DMS153 treated with DMSO at 0.1 percent for 48 hours (cell line): ENCODE measurements at regions not wholly inside any gene's neighbourhood (a gene's known extent, or its start where the extent isn't known, plus 50 kb on each side); places are given as distances from the start of the nearest gene placed in this dataset.
"Not testable (repeated sequence)": the region's sequence is repeated elsewhere in the genome, so short reads cannot be mapped to it uniquely, and the experiment has no call there.

ENCODE experiments used
- DNase-seq: peaks from one replicate; lab custom pipeline; 2025; ENCODE audit not compliant: unreplicated experiment; lab: John Stamatoyannopoulos, UW

DNA sequence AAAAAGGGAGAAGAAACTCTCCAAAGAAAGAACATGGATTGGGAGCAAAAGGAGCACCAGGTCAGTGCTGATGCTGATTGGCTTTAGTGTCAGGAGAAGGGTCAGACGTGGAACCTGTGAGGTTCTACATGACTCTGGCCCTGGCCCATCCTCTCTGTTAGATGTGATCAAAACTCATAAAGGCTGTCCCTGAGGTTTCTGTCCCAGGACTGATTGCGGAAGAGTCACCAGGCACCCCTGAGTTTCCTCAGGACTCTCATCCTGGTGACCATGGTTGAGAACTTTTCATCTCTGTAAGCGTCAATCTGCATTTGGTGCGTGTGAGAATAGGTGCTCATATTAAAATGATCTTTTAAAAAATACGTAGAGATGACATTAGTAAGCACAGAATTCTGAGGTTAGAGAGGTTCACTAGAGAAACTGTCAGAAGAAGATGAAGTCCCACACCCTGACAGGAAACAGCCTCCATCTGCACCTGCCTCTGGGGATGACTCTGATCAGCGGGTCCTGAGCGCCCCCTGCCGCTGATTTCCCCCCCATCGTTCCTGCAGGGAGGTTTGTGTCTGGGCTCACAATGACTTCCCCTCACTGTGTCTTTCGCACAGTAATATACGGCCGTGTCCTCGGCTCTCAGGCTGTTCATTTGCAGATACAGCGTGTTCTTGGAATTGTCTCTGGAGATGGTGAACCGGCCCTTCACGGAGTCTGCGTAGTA lies 741.8 kb downstream of the TMEM121 start:
- DNase-seq: no peak

- DNase-seq: no peak
Measured at GRCh38 chr14:106269029-106269428, 742.6 kb downstream of the TMEM121 start.

GRCh38 chr14:106269451-106270204 lies 743.2 kb downstream of the TMEM121 start:
- no peak for DNase-seq

DNA sequence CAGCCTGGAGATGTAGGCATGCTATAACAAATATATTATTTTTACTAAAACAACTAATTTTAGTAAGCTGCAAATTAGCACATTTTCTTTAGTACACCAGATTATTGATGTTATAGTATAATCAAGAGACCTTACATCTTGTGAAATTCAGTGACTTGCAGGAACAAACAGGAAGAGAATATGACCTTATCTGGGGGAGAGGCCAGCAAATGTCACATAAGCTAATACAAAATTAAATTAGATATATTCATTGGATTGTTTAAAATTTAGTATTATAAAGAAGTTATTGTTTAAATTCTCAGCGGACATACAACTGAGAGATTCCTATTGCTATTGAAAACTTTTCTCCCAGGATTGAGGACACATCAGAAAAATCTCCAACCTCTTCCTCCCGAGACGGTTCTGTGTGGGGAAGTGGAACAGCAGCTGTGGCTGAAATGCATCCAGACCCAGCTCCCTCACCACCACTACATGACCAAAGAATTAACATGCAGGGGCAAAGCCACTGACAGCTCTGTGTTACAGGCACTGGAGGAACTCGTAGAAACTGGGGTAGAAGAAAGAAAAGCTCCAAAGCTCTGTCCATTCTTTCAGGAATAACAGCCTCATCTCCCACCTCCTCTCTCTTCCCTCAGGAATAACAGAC lies 744.2 kb downstream of the TMEM121 start:
- DNase-seq: not testable (repeated sequence)

GRCh38 chr14:106276326-106277267 lies 750.2 kb downstream of the TMEM121 start:
- no peak for DNase-seq

GRCh38 chr14:106277503-106277902 lies 751.1 kb downstream of the TMEM121 start:
- no peak for DNase-seq

DNA sequence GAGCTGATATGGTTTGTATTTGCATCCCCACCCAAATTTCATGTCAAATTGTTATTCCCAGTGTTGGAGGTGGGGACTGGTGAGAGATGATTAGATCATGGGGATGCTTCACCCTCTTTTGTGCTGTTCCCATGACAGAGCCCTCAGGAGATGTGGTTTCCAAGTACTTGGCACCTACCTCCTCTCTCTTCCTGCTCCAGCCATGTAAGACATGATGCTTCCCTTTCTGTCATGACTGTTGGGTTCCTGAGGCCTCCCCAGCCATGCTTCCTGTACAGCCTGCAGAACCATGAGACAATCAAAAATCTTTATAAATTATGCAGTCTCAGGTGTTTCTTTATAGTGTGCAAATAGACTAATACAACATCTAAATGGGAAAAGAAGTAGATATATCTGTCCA lies 754.5 kb downstream of the TMEM121 start:
- no peak for DNase-seq

DNA sequence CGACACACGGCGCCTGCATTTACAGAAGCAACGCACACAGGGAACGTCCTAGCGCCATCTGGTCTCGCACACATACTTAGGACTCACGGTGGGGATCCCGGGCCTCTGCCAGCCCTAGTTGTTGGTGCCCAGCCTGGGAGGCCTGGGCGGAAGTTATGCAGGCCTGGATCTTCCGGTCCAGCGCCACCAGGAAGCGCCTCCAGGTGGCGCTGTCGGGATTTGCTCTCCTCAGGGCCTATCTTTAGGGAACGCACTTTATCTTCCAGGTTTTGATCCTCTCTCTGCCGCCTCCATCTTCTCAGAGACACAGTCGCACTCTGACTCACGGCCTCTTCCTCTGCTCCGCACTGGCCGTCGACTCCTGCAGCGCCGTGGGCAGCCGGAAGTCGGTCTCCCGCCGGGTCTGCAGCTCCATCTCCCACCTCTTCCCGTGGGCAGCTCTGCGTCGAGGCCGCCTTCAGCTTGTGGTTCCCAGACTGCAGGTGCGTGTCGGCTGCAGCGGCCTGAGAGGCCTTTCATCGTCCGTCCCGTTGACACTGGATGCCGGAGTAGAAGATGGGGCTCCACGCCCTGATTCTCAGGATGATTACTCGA lies 760.4 kb downstream of the TMEM121 start:
- DNase-seq: no peak

GRCh38 chr14:106287506-106287905 lies 761.1 kb downstream of the TMEM121 start:
- DNase-seq: no peak

GRCh38 chr14:106291626-106292025 lies 765.2 kb downstream of the TMEM121 start:
- no peak for DNase-seq

GRCh38 chr14:106294324-106294723 lies 767.9 kb downstream of the TMEM121 start:
- DNase-seq: no peak

DNA sequence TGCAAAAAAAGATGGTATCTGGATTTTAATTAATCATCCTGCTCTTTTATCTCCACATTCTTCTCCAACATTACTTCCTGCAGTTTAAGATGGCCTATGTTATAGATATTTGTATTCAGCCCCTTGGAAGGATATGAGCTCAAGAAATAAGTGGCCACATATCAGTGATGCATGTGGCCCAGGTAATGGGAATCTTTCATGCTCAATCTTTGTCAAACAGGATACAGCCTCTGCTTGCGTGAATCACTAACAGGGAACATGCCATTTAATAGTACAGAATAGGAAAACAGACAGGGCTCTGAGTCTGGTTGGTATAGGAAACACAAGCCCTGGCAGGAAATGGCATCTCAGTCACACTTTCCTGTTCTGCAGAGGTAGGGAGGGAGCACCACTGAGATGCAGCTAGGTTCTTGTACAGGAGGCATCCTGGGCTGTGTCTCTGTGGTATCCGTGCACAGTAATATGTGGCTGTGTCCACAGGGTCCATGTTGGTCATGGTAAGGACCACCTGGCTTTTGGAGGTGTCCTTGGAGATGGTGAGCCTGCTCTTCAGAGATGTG lies 774.6 kb downstream of the TMEM121 start:
- DNase-seq: not testable (repeated sequence)

- not testable (repeated sequence) for DNase-seq
Measured at GRCh38 chr14:106301609-106302008, 775.2 kb downstream of the TMEM121 start.

DNA sequence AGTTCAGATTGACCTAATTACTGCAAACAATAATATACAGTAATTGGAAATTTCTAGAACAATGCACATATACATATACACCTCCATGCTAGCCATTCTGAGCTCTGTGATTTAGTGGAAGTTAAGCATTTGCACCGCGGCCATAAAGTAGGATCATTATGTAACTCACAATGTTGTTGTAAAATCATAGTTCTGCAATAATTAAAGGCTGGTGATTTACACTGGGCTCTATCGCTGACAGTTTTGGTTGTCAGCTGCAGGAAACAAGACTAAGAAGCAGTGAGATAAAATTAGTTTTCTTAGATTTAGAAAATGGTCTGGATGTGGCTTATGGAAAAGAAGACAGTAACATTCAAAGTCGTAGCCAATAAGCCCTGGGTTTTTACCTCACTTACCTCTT lies 776.3 kb downstream of the TMEM121 start:
- no peak for DNase-seq

DNA sequence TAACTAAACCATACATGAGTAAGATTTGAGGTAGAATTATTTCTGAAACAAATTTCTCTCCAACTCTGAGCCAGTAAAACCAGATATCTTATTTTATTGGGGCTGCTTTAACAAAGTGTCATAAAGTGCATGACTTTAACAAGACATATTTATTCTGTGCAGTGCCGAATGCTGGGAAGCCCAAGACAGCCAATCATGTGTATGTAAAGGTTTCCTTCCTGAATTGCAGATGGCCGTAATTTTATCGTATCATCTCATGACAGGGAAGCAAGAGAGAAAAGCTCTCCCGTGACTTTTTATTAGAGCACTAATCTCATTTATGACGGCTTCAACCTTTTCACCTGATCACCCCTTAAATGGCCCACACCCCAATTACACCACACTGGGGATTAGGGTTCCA lies 777.9 kb downstream of the TMEM121 start:
- DNase-seq: no peak

DNA sequence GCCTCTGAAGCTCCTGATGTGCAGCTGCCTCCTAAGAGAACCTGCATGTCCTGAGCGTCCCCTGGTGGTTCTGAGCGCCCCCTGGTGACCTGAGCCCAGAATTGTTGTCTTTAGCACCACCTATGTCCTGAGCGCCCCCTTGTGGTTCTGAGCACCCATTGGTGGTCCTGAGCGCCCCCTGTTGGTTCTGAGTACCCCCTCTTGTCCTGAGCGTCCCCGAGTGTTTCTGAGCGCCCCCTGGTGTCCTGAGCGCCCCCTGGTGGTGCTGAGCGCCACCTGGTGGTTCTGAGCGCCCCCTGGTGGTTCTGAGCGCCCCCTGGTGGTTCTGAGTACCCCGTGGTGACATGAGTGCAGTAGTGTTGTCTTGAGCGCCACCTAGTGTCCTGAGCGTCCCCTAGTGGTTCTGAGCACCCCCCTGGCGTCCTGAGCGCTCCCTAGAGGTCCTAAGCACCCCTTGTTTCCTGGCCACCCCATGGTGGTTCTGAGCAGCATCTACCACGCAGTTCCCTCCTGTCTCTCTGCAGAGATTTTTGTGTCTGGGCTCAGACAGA lies 782.5 kb downstream of the TMEM121 start:
- DNase-seq: no peak

DNA sequence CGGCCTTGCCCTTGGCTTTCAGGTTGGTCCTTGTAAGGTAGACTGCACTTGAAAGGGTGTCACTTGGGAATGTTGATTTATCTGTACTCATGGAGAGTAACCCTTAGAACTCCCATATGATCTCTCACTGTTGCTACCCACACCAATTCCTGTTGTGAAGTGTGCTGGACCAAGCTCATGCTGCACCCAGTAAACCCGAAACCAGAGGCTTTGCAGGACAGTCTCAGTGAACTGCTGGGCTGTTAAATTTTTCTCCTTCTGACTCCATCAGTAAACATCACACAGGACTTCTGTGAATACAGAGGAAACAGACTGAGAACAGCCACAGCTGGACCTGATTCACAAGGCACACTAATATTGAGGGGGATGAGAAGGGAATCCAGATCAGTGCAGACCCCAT lies 783.0 kb downstream of the TMEM121 start:
- no peak for DNase-seq

DNA sequence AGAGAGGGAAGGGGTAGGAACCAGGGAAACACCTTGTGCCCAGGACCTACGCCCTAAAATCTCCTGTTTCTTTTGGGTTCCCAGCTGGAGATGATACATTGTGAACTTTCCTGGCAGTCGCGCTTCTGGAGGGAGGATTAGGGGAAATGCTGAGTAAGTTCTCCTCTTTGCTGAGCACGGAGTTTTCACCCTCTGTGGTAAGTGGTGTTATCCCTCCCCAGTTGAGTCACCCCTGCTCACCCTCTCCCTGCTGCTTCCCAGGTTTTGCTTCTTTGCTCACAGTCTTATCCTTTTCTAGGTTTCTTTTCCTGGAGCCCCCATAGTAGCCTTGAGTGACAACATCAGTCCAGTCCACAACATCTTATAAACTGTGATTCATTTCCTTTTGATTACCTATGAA lies 789.1 kb downstream of the TMEM121 start:
- no peak for DNase-seq

DNA sequence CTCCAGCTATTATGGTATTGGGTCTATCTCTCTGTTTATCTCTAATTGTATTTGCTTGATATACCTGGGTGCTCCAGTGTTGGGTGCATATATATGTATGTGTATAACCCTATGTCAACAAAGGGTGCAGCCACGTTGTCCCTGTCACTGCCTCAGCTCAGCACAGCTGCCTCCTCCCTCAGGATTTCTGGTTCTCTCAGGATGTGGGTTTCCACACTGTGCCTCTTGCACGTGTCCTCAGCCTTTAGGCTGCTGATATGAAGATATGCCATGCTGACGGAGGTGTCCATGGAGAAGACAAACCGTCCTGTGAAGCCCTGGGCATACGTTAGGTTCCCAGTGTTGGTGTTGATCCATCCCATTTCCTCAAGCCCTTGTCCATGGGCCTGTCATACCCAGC lies 791.2 kb downstream of the TMEM121 start:
- no peak for DNase-seq

DNA sequence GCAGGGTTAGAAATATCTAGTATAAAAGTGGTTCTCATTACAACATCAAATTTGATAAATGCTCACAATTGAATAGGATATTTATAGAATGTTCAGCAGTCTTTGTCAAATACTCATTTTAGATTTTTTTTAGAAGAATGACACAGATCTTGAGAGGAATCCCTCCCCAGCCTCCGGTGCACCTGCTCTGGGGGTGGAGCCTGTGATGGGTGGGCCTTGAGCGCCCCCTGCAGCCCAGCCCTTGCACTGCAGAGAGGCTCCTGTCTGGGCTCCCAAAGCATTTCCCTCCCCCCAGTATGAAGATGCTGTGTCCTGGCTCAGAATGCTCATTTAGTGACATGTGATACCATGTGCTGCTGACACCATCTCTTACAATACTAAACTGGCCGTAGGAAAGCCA lies 792.3 kb downstream of the TMEM121 start:
- no peak for DNase-seq
